ENCODE measurements at regions not wholly inside any gene's neighbourhood (a gene's known extent, or its start where the extent isn't known, plus 50 kb on each side); places are given as distances from the start of the nearest gene placed in this dataset.

DNA sequence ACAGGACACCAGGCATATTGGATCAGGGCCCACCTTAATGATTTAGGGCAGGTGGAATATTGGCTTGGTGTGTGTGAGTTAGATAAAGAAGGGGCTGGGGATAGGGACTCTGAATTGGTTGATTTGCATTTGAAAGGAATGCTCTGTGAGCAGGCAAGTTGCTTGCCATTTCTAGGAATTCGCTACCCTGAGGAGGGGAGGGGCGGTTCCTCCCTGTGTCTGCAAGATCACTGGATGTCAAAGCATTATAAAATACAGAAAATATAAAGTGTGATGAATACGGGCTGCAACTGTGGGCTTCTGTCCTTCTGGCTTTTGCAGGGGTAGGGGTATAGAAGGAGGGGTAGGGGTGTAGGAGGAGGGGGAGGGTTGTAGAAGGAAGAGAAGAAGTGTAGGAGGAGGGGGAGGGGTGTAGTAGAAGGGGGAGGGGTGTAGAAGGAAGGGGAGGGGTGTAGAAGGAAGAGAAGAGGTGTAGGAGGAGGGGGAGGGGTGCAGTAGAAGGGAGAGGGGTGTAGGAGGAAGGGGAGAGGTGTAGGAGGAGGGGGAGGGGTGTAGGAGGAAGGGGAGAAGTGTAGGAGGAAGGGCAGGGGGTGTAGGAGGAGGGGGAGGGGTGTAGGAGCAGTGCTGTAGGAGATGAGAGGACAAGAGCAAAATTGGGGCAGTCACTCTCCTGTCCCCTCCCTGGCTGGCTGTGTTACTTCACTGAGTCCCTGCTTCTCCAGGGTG, 238.0 kb upstream of the COPS8 start:
- DNase-seq (ENCODE audit: low spot score) (peak; percentile 75), ATAC-seq (peak; percentile 83)
- H3K4me1 Mint-ChIP-seq, result peaks cover 47% of the 10 kb centered on the region
- peaks cover 37% of the 10 kb centered on the region for H3K27me3 Mint-ChIP-seq (ENCODE audit: low read depth)
- peaks cover 26% of the 10 kb centered on the region for H3K36me3 Mint-ChIP-seq
- ChIA-PET CTCF (interaction anchor here (0.5 kb wide), 1 partner anchor 58 kb away, joined by 3 read pairs; no protein-coding TSS in a partner anchor), POLR2A (no interaction called here)
- H3K27ac Mint-ChIP-seq, result no peak overlapping the region
- H3K4me3 Mint-ChIP-seq, result peak overlapping the region; percentile 46
- H3K9me3 Mint-ChIP-seq, result peaks cover 25% of the 10 kb centered on the region
- TF ChIP-seq ZBTB21 (CRISPR knock-in tag; IDR thresholded peaks at IDR 0.05; ENCODE audit: borderline replicate concordance), result no peak
- TF ChIP-seq, protein P1, sequence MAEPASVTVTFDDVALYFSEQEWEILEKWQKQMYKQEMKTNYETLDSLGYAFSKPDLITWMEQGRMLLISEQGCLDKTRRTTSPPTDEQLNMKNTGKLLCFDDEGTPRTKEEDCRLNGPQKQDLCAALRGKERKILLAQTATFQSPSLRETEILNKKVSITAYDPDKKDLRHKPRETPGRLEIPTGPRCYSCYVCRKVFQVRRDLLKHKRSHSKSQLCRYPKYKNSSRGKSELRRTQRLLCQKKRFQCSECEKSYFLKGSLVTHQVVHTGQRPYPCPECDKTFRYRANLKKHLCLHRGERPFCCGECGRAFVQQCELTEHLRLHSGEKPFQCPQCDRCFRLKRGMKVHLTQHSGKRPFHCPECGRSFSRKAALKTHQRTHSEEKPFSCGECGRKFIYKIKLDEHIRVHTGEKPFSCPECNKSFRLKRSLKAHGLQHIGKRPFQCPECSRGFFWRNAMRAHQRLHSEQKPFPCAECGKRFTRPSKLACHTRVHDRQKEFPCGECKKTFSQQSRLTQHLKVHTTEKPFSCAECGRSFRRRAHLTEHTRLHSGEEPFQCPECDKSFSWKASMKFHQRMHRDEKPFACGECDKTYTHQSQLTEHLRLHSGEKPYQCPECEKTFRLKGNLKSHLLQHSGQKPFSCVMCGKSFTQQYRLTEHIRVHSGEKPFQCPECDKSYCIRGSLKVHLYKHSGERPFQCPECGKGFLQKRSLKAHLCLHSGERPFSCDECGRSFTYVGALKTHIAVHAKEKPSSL (CRISPR knock-in tag; conservative IDR thresholded peaks at IDR 0.05), result no peak
- TF ChIP-seq ZNF423 (CRISPR knock-in tag; IDR thresholded peaks at IDR 0.05), result no peak
- TF ChIP-seq, protein P2, sequence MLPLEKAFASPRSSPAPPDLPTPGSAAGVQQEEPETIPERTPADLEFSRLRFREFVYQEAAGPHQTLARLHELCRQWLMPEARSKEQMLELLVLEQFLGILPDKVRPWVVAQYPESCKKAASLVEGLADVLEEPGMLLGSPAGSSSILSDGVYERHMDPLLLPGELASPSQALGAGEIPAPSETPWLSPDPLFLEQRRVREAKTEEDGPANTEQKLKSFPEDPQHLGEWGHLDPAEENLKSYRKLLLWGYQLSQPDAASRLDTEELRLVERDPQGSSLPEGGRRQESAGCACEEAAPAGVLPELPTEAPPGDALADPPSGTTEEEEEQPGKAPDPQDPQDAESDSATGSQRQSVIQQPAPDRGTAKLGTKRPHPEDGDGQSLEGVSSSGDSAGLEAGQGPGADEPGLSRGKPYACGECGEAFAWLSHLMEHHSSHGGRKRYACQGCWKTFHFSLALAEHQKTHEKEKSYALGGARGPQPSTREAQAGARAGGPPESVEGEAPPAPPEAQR (CRISPR knock-in tag; IDR thresholded peaks at IDR 0.05), result no peak
- TF ChIP-seq, protein P3, sequence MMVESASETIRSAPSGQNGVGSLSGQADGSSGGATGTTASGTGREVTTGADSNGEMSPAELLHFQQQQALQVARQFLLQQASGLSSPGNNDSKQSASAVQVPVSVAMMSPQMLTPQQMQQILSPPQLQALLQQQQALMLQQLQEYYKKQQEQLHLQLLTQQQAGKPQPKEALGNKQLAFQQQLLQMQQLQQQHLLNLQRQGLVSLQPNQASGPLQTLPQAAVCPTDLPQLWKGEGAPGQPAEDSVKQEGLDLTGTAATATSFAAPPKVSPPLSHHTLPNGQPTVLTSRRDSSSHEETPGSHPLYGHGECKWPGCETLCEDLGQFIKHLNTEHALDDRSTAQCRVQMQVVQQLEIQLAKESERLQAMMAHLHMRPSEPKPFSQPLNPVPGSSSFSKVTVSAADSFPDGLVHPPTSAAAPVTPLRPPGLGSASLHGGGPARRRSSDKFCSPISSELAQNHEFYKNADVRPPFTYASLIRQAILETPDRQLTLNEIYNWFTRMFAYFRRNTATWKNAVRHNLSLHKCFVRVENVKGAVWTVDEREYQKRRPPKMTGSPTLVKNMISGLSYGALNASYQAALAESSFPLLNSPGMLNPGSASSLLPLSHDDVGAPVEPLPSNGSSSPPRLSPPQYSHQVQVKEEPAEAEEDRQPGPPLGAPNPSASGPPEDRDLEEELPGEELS (CRISPR knock-in tag; IDR thresholded peaks at IDR 0.05), result no peak
- no peak for TF ChIP-seq NFYB (CRISPR knock-in tag; conservative IDR thresholded peaks at IDR 0.05; ENCODE audit: low read depth)
- TF ChIP-seq, protein P4, sequence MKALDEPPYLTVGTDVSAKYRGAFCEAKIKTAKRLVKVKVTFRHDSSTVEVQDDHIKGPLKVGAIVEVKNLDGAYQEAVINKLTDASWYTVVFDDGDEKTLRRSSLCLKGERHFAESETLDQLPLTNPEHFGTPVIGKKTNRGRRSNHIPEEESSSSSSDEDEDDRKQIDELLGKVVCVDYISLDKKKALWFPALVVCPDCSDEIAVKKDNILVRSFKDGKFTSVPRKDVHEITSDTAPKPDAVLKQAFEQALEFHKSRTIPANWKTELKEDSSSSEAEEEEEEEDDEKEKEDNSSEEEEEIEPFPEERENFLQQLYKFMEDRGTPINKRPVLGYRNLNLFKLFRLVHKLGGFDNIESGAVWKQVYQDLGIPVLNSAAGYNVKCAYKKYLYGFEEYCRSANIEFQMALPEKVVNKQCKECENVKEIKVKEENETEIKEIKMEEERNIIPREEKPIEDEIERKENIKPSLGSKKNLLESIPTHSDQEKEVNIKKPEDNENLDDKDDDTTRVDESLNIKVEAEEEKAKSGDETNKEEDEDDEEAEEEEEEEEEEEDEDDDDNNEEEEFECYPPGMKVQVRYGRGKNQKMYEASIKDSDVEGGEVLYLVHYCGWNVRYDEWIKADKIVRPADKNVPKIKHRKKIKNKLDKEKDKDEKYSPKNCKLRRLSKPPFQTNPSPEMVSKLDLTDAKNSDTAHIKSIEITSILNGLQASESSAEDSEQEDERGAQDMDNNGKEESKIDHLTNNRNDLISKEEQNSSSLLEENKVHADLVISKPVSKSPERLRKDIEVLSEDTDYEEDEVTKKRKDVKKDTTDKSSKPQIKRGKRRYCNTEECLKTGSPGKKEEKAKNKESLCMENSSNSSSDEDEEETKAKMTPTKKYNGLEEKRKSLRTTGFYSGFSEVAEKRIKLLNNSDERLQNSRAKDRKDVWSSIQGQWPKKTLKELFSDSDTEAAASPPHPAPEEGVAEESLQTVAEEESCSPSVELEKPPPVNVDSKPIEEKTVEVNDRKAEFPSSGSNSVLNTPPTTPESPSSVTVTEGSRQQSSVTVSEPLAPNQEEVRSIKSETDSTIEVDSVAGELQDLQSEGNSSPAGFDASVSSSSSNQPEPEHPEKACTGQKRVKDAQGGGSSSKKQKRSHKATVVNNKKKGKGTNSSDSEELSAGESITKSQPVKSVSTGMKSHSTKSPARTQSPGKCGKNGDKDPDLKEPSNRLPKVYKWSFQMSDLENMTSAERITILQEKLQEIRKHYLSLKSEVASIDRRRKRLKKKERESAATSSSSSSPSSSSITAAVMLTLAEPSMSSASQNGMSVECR (CRISPR knock-in tag; IDR thresholded peaks at IDR 0.05; ENCODE audit: borderline replicate concordance), result no peak
- TF ChIP-seq, protein P5, sequence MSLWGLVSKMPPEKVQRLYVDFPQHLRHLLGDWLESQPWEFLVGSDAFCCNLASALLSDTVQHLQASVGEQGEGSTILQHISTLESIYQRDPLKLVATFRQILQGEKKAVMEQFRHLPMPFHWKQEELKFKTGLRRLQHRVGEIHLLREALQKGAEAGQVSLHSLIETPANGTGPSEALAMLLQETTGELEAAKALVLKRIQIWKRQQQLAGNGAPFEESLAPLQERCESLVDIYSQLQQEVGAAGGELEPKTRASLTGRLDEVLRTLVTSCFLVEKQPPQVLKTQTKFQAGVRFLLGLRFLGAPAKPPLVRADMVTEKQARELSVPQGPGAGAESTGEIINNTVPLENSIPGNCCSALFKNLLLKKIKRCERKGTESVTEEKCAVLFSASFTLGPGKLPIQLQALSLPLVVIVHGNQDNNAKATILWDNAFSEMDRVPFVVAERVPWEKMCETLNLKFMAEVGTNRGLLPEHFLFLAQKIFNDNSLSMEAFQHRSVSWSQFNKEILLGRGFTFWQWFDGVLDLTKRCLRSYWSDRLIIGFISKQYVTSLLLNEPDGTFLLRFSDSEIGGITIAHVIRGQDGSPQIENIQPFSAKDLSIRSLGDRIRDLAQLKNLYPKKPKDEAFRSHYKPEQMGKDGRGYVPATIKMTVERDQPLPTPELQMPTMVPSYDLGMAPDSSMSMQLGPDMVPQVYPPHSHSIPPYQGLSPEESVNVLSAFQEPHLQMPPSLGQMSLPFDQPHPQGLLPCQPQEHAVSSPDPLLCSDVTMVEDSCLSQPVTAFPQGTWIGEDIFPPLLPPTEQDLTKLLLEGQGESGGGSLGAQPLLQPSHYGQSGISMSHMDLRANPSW (CRISPR knock-in tag; conservative IDR thresholded peaks at IDR 0.05; ENCODE audit: low read depth), result no peak
- no peak for TF ChIP-seq PRRX2 (CRISPR knock-in tag; IDR thresholded peaks at IDR 0.05)
- TF ChIP-seq ZNF121 (CRISPR knock-in tag; IDR thresholded peaks at IDR 0.05), result no peak
- TF ChIP-seq, protein P6, sequence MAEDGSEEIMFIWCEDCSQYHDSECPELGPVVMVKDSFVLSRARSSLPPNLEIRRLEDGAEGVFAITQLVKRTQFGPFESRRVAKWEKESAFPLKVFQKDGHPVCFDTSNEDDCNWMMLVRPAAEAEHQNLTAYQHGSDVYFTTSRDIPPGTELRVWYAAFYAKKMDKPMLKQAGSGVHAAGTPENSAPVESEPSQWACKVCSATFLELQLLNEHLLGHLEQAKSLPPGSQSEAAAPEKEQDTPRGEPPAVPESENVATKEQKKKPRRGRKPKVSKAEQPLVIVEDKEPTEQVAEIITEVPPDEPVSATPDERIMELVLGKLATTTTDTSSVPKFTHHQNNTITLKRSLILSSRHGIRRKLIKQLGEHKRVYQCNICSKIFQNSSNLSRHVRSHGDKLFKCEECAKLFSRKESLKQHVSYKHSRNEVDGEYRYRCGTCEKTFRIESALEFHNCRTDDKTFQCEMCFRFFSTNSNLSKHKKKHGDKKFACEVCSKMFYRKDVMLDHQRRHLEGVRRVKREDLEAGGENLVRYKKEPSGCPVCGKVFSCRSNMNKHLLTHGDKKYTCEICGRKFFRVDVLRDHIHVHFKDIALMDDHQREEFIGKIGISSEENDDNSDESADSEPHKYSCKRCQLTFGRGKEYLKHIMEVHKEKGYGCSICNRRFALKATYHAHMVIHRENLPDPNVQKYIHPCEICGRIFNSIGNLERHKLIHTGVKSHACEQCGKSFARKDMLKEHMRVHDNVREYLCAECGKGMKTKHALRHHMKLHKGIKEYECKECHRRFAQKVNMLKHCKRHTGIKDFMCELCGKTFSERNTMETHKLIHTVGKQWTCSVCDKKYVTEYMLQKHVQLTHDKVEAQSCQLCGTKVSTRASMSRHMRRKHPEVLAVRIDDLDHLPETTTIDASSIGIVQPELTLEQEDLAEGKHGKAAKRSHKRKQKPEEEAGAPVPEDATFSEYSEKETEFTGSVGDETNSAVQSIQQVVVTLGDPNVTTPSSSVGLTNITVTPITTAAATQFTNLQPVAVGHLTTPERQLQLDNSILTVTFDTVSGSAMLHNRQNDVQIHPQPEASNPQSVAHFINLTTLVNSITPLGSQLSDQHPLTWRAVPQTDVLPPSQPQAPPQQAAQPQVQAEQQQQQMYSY (CRISPR knock-in tag; IDR thresholded peaks at IDR 0.05), result no peak
- TF ChIP-seq, protein P7, sequence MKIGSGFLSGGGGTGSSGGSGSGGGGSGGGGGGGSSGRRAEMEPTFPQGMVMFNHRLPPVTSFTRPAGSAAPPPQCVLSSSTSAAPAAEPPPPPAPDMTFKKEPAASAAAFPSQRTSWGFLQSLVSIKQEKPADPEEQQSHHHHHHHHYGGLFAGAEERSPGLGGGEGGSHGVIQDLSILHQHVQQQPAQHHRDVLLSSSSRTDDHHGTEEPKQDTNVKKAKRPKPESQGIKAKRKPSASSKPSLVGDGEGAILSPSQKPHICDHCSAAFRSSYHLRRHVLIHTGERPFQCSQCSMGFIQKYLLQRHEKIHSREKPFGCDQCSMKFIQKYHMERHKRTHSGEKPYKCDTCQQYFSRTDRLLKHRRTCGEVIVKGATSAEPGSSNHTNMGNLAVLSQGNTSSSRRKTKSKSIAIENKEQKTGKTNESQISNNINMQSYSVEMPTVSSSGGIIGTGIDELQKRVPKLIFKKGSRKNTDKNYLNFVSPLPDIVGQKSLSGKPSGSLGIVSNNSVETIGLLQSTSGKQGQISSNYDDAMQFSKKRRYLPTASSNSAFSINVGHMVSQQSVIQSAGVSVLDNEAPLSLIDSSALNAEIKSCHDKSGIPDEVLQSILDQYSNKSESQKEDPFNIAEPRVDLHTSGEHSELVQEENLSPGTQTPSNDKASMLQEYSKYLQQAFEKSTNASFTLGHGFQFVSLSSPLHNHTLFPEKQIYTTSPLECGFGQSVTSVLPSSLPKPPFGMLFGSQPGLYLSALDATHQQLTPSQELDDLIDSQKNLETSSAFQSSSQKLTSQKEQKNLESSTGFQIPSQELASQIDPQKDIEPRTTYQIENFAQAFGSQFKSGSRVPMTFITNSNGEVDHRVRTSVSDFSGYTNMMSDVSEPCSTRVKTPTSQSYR (CRISPR knock-in tag; IDR thresholded peaks at IDR 0.05), result no peak
- no peak for TF ChIP-seq ZNF138 (CRISPR knock-in tag; conservative IDR thresholded peaks at IDR 0.05)
- TF ChIP-seq, protein P8, sequence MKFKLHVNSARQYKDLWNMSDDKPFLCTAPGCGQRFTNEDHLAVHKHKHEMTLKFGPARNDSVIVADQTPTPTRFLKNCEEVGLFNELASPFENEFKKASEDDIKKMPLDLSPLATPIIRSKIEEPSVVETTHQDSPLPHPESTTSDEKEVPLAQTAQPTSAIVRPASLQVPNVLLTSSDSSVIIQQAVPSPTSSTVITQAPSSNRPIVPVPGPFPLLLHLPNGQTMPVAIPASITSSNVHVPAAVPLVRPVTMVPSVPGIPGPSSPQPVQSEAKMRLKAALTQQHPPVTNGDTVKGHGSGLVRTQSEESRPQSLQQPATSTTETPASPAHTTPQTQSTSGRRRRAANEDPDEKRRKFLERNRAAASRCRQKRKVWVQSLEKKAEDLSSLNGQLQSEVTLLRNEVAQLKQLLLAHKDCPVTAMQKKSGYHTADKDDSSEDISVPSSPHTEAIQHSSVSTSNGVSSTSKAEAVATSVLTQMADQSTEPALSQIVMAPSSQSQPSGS (CRISPR knock-in tag; IDR thresholded peaks at IDR 0.05; ENCODE audit: borderline replicate concordance, low read depth), result no peak
